GM21390 (cell line): ENCODE measurements at regions not wholly inside any gene's neighbourhood (a gene's known extent, or its start where the extent isn't known, plus 50 kb on each side); places are given as distances from the start of the nearest gene placed in this dataset.

Experiments
- ATAC-seq: cut with Tn5 transposase; IDR thresholded peaks from one replicate; pipeline ENCODE4 v1.9.1; 2021; ENCODE audit not compliant: unreplicated experiment

DNA sequence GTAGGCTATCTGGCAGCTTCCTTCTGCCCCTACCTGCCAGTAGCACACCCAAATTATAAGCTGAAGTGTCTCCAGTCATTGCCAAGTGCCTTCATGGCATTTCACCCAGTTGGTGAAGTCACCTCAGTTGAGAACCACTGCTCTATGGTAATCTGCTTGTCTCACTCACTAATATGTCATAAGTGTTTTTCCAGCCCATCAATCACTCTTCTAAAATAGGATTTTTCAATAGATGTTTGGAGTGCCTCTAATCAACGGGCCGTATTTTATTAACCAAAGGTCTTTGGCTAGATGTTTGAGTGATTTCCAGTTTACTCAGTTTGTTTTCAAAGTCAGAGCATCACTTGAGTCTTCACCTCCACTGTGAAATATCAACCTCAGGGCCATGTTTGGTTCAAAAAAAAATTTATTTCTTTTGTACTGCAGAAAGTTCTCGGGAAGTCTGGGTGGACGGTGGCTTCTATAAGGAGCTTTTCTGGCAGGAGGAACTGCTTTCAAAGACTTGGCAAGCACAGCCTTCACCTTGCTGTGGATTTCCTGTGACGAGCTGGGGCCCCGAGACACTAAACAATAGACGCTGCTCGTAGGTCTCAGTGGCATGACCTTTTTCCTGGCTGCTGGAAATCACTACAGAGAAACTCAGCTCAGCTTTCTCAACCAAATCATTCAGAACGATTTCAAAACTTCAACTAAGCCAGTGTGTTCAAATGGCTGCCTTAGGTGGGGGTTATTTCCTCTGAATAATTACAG is 95.2 kb upstream of the FOXF1 start:
- ATAC-seq: no peak

- no peak for ATAC-seq
Observed at GRCh38 chr16:86418981-86419380, 91.3 kb upstream of the FOXF1 start.

DNA sequence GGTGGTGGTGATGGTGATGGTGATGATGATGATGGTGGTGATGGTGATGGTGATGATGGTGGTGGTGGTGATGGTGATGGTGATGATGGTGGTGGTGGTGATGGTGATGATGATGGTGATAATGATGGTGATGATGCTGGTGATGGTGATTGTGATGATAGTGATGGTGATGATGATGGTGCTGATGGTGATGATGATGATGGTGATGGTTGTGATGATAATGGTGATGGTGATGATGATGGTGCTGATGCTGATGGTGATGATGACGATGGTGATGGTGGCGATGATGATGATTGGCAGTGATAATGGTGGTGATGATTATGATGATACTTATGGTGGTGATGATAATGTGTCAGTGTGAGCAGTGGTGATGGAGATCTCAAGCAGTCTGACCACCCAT is 90.8 kb upstream of the FOXF1 start:
- no peak for ATAC-seq

DNA sequence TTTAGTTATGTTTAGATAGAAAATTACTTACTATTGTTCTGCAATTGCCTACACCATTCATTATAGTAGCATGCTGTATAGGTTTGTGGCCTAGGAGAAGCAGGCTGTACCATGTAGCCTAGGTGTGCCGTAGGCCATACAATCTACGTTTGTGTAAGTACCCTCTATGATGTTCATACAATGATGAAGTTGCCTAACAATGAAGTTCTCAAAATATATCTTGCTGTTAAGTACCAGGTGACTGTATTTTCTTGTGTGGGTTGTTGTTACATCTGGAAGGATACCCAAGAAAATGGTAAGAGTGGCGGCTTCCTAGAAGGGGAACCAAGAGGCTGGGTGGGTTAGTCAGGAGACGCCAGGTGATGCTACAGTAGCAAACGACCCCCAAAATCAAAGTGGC is 88.3 kb upstream of the FOXF1 start:
- ATAC-seq: no peak

- no peak for ATAC-seq
Observed at GRCh38 chr16:86424398-86424797, 85.9 kb upstream of the FOXF1 start.

DNA sequence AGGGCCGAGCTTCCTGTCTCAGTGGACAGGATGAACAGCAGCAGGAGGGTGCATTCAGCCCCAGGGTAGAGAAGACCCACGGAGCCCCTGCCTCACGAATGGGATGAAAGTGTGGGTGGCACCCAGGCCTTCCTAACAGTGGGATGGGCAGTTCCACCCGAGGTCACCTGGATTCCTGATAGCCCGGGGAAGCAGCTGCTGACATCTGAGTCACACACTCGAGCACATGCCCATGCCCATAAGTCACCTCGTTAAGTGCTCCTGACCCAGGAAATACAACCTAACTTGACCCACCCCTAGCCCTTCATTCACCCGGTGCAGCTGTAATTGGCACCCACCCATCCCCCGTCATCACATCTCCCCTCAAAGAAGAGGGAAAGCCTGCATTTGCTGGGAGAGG is 85.3 kb upstream of the FOXF1 start:
- no peak for ATAC-seq

DNA sequence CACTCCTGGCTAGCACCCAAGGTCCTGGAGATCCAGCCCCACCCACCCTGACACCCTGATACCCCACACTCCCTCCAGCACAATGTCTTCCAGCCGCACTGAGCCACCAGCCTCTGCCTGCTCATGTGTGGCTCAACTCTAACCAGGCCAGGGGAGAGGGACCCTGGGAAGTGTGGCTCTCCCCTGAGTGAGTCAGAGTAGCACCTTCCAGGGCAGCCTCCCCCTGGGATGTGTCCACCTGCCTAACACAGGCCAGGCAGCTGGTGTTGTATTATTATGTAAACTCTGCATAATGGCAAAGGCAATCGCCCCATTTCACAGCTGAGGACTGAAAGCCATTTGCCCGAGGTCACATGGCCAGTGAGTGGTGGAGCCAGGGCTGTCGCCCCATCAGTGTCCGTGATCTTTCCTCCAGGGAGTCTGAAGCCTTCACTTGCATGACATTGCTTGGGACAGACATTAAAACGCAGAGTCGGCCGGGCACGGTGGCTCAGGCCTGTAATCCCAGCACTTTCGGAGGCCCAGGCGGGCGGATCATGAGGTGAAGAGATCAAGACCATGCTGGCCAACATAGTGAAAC is 84.2 kb upstream of the FOXF1 start:
- ATAC-seq: no peak

DNA sequence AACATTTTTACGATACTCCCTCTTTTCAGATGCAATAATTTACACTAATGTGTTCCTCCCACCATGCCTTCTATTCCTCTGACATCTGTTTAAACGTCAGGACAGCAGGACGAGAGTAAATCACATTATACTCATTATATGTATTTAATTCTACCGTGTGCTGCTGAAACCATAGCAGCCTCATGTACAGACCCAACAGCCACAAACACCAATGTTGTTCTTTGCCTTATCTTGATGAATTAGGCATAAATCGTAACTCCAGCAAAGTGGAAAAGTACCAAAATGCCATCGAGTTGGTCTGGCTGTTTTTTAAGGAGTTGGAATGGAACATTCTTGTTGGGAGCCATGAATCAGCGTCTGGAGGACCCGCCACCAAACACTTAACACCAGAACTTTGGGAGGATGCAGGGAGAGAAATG is 82.9 kb upstream of the FOXF1 start:
- no peak for ATAC-seq

GRCh38 chr16:86428729-86429517 is 81.4 kb upstream of the FOXF1 start:
- no peak for ATAC-seq

DNA sequence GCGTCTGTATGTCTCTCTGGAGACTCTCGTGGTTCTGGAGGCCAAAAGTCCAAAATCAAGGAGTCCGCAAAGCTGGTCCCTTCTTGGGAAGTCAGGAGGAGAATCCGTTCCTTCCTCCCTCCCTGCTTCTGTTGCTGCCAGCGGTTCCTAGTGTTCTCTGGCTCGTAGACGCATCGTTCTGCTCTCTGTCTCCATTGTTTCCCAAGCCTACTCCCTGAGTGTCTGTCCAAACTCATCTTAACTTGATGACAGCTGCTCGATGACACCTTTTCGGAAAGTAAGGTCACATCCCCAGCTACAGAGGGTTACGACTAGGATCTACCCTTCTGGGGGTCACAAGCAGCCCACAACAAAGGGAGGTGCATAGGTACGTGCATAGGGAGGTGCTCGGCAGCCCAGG is 80.7 kb upstream of the FOXF1 start:
- no peak for ATAC-seq

DNA sequence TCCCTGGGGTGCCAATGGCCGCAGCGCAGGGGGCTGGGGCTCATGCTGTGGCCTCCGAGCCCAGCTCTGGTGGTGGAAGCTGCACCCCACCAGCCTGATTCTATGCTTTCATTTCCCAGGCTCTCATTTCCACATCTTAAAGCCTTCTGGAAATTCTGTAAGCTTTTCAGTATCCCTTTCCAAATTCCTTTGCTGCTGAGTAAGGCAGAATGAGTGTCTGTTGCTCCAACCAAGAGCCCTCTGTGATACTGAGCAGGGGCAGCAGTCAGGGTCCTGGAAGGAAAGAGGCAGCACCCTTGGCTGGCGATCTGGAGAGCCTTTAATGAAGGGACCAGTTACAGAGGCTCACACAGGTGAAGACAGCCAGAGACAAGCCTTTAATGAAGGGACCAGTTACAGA is 79.5 kb upstream of the FOXF1 start:
- no peak for ATAC-seq

GRCh38 chr16:86431540-86431939 is 78.8 kb upstream of the FOXF1 start:
- no peak for ATAC-seq

DNA sequence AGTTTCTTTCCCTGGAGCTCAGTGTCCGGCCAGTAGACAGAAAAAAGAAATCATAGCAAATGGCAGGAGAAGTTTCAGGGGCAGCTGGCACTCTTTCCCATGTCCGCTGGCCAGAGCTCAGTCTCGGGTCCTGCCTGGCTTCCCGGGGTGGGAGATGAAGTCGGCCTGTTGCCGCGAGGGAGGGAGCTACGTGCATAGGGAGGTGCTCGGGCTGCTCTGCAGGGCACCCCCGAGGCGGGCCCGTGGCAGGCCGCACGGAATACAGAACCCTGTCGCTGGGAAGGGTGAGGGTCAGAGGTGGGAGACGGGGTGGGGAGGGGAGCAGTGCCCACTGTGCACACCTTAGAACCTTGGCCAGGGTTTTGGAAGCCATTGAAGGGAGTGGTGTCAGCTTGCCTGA is 78.3 kb upstream of the FOXF1 start:
- no peak for ATAC-seq

DNA sequence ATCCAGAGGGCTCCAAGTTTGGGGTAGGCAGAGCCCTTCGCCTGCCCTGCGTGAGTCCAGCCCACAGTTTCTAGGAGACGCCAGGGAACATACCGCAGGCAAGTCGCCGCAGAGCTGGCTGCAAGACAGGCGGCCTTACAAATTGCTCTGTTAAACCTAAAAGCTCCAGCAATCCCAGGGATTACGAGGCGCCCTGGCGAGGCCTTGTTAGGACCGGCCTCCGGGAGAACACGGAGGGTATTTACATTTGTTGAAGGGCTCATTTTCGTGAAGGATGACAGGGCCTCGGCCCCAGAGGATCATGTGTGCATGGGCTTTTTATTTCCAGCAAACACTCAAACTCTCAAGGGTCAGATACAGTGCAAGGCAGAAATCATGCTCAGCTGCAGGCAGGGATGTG is 77.6 kb upstream of the FOXF1 start:
- ATAC-seq: no peak

DNA sequence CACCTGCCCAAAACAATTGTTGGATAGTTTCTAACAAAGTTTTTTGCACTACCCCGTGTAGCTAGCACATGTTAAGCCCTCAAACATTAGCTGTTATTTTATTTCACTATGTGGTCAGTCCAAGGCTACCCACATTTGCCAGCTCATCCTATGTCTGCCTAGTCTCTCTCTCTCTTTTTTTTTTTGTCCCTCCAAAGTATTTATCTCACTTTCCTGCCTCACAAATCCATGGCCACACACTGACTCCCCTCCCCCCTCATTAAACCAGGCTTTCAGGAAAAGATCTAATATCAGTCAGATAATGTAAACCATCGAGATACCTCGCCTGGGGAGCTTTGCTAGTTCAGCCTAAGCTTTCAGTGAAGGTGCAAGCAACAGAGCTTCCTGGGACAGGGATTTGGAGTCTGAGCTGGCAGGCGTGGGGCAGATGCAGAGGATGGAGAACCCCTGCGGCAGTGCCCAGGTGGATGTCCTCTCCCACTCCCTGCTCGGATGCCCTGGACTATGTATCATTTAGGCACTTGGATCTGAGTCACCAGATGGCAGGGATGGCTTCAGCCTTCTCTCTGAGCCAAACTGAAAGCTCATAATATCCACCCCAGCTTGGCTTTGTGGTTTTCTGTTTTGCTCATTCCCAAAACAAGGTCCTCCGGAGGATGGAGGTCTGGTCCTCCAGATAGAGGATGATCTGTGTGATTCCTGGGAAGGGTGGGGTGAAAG is 73.7 kb upstream of the FOXF1 start:
- no peak for ATAC-seq

DNA sequence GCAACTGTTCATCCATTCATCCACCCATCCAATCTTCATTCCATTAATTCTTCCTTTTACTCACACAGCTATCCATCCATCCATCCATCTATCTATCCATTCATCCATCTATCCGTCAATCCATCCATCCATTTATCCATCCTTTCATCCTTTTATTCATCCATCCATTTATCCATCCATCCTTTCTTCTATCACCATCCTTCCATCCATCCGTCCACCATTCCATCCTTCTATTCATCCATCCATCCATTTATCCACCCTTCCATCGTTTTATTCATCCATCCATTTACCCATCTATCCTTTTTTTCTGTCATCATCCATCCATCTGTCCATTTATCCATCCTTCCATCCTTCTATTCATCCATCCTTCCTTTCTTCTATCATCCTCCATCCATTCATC is 73.0 kb upstream of the FOXF1 start:
- no peak for ATAC-seq

GRCh38 chr16:86442703-86443102 is 67.6 kb upstream of the FOXF1 start:
- ATAC-seq: no peak

GRCh38 chr16:86443508-86444147 is 66.7 kb upstream of the FOXF1 start:
- ATAC-seq: no peak

- ATAC-seq: no peak
Observed at GRCh38 chr16:86444261-86444660, 66.1 kb upstream of the FOXF1 start.

- ATAC-seq: no peak
Observed at GRCh38 chr16:86444661-86445060, 65.7 kb upstream of the FOXF1 start.

DNA sequence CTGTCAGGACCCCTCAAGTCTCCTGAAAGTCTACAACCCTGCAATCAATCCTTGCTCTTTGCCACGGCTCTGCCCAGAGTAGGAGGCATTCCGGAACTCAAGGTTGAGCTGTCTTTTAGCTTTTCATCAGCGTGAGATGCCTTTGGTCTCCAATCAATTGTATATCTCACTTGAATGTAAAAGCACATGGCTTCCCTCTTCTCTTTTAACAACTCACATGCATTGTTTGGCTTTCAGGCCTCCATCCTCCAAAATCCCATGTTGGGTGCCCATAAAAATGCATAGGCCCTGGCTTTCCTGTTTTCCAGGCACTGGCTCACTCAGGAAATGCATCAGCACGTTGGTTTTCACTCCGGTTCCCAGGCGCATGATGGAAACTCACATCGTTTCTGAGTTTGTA is 64.0 kb upstream of the FOXF1 start:
- ATAC-seq: no peak
